ENCODE measurements at regions not wholly inside any gene's neighbourhood (a gene's known extent, or its start where the extent isn't known, plus 50 kb on each side); places are given as distances from the start of the nearest gene placed in this dataset.

DNA sequence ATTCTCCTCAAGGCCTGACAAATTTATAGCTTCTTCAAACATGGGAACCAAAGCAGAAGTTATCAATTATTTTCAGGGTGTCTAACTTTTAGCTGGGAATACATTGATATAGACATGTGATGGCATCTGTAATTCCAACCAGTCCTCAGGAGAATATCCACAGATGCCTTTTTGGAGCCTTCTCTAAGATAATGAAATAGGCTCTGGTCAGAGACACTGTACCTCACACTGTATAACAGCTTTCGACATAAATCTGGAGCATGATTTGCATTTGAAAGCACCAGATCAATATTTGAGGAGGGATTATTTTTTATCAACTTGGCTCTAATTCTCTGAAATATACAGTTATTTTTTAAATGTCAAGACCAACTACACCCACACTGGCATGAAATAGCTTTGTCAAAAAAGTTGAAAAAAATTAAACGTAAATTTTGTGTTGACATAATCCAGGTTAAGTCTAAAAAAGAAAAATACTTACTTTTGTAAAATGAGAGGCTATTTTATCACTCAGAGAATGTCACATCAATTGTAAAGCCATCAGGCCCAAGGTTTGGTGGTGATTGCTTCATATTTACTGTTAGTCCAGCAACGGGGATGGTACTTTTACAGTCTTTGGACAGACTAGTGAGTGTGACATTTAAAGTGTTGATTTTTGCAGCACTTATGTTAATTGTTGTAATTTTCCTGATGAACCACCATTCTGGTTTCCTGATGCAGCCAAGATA lies 177.0 kb upstream of the SP8 start:
- H3K4me3 ChIP-seq (ENCODE audit: low read depth, poor library complexity, severe bottlenecking): no peak overlapping the region
- TF ChIP-seq, protein P1, sequence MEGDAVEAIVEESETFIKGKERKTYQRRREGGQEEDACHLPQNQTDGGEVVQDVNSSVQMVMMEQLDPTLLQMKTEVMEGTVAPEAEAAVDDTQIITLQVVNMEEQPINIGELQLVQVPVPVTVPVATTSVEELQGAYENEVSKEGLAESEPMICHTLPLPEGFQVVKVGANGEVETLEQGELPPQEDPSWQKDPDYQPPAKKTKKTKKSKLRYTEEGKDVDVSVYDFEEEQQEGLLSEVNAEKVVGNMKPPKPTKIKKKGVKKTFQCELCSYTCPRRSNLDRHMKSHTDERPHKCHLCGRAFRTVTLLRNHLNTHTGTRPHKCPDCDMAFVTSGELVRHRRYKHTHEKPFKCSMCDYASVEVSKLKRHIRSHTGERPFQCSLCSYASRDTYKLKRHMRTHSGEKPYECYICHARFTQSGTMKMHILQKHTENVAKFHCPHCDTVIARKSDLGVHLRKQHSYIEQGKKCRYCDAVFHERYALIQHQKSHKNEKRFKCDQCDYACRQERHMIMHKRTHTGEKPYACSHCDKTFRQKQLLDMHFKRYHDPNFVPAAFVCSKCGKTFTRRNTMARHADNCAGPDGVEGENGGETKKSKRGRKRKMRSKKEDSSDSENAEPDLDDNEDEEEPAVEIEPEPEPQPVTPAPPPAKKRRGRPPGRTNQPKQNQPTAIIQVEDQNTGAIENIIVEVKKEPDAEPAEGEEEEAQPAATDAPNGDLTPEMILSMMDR (IDR thresholded peaks at IDR 0.05): no peak
- TF ChIP-seq POLR2A (IDR thresholded peaks at IDR 0.05): no peak
- no peak for DNase-seq (ENCODE audit: low spot score in 2 of 2)
- 86 to 88% methylated on average over 3 of the region's 3 CpGs for WGBS, 2 donors
- intact Hi-C loops (cut with DNase I; ENCODE audit: low total_unique reads): no loop called here

DNA sequence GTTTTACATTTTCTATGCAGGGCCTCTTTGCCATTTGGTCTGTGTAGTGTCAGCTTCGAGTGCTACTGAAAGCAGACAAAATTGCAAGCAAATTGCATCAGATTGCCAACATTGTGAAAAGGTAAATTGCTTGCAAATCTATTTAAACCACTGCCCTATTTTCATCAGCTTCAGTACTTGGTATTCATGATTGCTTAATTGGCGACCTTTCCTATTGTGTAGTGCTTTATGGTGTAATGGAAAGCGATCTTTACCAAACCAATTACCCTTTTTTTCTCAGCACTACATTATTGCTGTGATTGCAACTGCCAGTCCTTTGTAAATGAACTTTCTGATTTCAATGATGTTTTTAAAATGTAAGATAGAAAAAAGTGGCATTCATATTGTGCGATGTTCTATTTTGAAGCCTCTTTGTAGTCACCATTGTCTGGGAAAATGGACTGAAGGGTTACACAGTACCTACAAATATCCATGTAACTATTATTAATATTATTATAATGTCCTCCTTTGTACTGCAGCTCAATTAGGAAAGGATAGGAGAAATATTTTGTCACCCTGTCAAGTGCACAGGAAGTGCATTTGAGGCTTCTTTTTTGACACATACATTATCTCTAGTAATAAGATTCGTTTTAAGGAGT lies 177.7 kb upstream of the SP8 start:
- intact Hi-C loops (cut with DNase I; ENCODE audit: low total_unique reads): no loop called here
- H3K4me3 ChIP-seq (ENCODE audit: low read depth, poor library complexity, severe bottlenecking): no peak overlapping the region
- TF ChIP-seq POLR2A (IDR thresholded peaks at IDR 0.05): no peak
- TF ChIP-seq, protein P1 (IDR thresholded peaks at IDR 0.05): no peak
- DNase-seq (ENCODE audit: low spot score in 2 of 2): no peak
- WGBS, 2 donors: 71 to 77% methylated on average over 5 of the region's 5 CpGs

DNA sequence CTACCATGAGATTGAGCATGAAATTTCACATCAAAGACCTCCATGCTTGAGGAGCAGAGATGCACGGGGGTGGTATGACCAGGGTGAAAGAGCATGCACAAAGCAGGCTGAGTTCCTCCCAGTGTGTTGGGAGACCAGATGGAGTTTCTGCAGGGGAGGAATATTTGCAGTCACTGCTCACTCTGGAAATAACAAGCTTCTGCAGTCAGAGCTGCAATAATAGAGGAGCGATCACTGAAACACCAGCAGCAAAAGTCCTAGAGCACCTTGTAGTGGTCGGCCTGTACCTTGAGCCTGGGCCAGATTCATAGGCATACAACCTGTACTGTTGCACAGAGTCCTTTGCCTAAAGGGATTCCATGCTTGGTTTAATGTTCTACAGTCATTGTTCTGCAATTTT lies 184.5 kb upstream of the SP8 start:
- intact Hi-C loops (cut with DNase I; ENCODE audit: low total_unique reads): no loop called here
- WGBS, 2 donors: 70 to 75% methylated on average over 3 of the region's 3 CpGs
- TF ChIP-seq POLR2A (IDR thresholded peaks at IDR 0.05): no peak
- TF ChIP-seq, protein P1 (IDR thresholded peaks at IDR 0.05): no peak
- DNase-seq (ENCODE audit: low spot score in 2 of 2): no peak
- no peak overlapping the region for H3K4me3 ChIP-seq (ENCODE audit: low read depth, poor library complexity, severe bottlenecking)

DNA sequence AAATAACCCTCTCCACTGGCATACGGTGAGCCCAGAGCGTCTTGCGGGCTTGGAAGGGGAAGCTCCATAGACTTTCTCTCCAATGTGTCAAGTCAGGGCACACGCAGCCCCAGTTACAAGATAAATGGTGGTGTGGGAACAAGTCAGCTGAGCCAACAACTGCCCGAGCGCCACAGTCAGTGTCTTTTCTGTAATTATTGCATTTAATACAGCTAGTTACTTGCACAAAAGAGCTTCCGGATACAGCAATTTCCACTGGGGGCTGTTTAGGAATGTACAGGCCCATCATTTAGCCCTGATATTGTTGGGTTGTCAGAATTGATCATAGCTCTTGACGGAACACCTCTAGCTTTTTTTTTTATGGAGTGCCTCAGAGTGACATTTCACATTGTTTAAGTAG lies 193.5 kb upstream of the SP8 start:
- TF ChIP-seq, protein P1 (IDR thresholded peaks at IDR 0.05): no peak
- TF ChIP-seq POLR2A (IDR thresholded peaks at IDR 0.05): no peak
- DNase-seq (ENCODE audit: low spot score in 2 of 2): no peak
- H3K4me3 ChIP-seq (ENCODE audit: low read depth, poor library complexity, severe bottlenecking): no peak overlapping the region
- WGBS, 2 donors: 86 to 91% methylated on average over 8 of the region's 8 CpGs
- intact Hi-C loops (cut with DNase I; ENCODE audit: low total_unique reads): no loop called here

DNA sequence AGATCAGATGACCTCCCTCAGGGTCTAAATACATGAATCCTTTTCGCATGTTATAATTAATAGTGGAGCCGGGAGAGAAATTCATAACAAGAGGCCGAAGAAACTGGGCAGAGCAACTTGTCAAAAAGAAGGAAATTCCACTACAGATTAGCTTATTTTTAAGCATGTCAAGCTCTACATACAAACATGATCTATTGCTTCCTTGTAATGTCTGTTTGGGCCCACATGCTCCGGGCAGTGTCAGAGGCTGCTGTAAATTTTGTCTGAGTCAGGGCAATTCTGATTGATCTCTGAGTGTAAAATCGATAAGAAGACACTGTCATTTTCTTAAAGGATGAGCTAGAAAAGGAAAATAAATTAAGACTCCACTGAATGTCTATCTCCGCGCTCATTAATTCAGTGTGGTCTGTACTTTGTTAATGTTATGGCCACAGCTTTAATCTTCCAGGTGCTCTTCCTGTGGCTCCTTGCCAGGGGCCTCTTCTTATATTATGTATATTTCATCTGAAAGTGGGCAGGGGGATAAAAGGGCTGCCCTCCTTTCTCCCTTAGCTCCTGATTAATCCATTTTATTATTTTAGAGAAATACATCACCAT lies 194.1 kb upstream of the SP8 start:
- 47 to 52% methylated on average over 7 of the region's 7 CpGs for WGBS, 2 donors
- TF ChIP-seq, protein P1 (IDR thresholded peaks at IDR 0.05): no peak
- no peak for TF ChIP-seq POLR2A (IDR thresholded peaks at IDR 0.05)
- intact Hi-C loops (cut with DNase I; ENCODE audit: low total_unique reads): no loop called here

More for the DNA sequence above, 194.1 kb upstream of the SP8 start:
- DNase-seq (ENCODE audit: low spot score in 2 of 2): no peak
- no peak overlapping the region for H3K4me3 ChIP-seq (ENCODE audit: low read depth, poor library complexity, severe bottlenecking)

Data from lower leg skin (tissue), 4 donors.